A673 (cell line): ENCODE measurements at regions not wholly inside any gene's neighbourhood (a gene's known extent, or its start where the extent isn't known, plus 50 kb on each side); places are given as distances from the start of the nearest gene placed in this dataset.

Experiments used
- EZH2 ChIP-seq: fragments of 200-600 bp; sonication (generic); IDR thresholded peaks from 2 replicates; pipeline ENCODE4 v1.6.1; 2017; ENCODE audit warnings: borderline replicate concordance, low read depth, mild to moderate bottlenecking, mixed read lengths, antibody characterized with exemption, low read length; ENCODE audit not compliant: poor library complexity, severe bottlenecking
- TF ChIP-seq, protein P1 (sequence below): fragments of 300-800, 200-600 bp; sonication (generic); conservative IDR thresholded peaks from 2 replicates; pipeline ENCODE4 v1.5.1; 2017; ENCODE audit warnings: low read depth, mild to moderate bottlenecking, antibody characterized with exemption, low read length, moderate library complexity, mixed read lengths

DNA sequence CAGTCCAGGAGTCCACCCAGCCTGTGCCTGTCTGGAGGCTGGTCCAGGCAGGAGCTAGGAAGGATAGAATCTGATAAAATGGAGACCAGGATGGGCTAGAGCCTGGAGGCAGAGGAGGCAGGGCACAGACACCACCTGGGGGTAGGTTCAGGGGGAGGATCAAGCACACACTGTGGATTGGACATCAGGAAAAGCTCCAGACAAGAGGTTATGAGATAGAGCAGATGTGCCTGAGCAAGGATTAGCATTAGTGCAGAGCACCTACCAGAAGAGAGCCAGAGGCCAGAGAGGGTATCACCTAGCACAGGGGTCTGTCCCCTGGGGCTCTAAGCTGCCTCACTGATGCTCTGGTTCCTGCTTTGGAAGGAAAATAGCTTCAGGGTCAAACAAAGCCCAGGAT lies 216.7 kb upstream of the ZC3H12A start:
- TF ChIP-seq, protein P1, sequence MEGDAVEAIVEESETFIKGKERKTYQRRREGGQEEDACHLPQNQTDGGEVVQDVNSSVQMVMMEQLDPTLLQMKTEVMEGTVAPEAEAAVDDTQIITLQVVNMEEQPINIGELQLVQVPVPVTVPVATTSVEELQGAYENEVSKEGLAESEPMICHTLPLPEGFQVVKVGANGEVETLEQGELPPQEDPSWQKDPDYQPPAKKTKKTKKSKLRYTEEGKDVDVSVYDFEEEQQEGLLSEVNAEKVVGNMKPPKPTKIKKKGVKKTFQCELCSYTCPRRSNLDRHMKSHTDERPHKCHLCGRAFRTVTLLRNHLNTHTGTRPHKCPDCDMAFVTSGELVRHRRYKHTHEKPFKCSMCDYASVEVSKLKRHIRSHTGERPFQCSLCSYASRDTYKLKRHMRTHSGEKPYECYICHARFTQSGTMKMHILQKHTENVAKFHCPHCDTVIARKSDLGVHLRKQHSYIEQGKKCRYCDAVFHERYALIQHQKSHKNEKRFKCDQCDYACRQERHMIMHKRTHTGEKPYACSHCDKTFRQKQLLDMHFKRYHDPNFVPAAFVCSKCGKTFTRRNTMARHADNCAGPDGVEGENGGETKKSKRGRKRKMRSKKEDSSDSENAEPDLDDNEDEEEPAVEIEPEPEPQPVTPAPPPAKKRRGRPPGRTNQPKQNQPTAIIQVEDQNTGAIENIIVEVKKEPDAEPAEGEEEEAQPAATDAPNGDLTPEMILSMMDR, result no peak
- no peak for TF ChIP-seq EZH2
